Breast epithelium (tissue), 4 donors: ENCODE measurements at regions not wholly inside any gene's neighbourhood (a gene's known extent, or its start where the extent isn't known, plus 50 kb on each side); places are given as distances from the start of the nearest gene placed in this dataset.

Experiments
- DNase-seq, 2 donors: peaks; one replicate each; pipeline ENCODE4 v3.0.0-alpha.2; 2019; ENCODE audit warnings: low spot score in 2 of 2
- H3K27ac ChIP-seq, 2 donors: fragments of 200-600 bp; sonication (generic) in 1 of 2; one replicate each; pipeline ENCODE4 v1.5.1; 2016 to 2019; ENCODE audit warnings: mild to moderate bottlenecking in 1 of 2
- H3K27me3 ChIP-seq, 2 donors: fragments of 200-600 bp; sonication (generic) in 1 of 2; one replicate each; pipeline versions ENCODE4 v1.5.1 to v1.6.0; 2017 to 2019; ENCODE audit warnings: control low read depth in 1 of 2, mild to moderate bottlenecking in 1 of 2
- H3K36me3 ChIP-seq: fragments of 200-600 bp; one replicate; pipeline ENCODE4 v1.5.1; 2019
- H3K4me1 ChIP-seq, 2 donors: fragments of 200-600 bp; sonication (generic); one replicate each; pipeline ENCODE4 v1.5.1; 2016 to 2019; ENCODE audit warnings: control low read depth in 1 of 2
- H3K4me3 ChIP-seq, 3 donors: fragments of 200-600 bp; sonication (generic); 1 replicate in 2 of 3; 2 replicates in 1 of 3; pipeline ENCODE4 v1.5.1; 2016 to 2019; ENCODE audit warnings: mild to moderate bottlenecking in 3 of 3, moderate library complexity in 2 of 3
- H3K9me3 ChIP-seq, 2 donors: fragments of 200-600 bp; sonication (generic) in 1 of 2; one replicate each; pipeline ENCODE4 v1.5.1; 2016 to 2019; ENCODE audit warnings: control low read depth in 1 of 2
- POLR2A ChIP-seq: fragments of 450-650 bp; IDR thresholded peaks from one replicate; pipeline ENCODE4 v1.6.1; 2016; ENCODE audit warnings: antibody characterized with exemption, mild to moderate bottlenecking, moderate library complexity
- POLR2AphosphoS5 ChIP-seq, 3 donors: sonication (generic); formaldehyde crosslinking; IDR thresholded peaks; one replicate each; pipeline ENCODE4 v1.6.1; 2017; ENCODE audit warnings: antibody characterized with exemption in 3 of 3
- intact Hi-C: fragments of 100-400 bp; cut with DNase I; formaldehyde crosslinking; loops from one replicate; pipeline ENCODE4 v1.15.1; 2023; ENCODE audit warnings: low total_unique reads
- TF ChIP-seq, protein P1 (sequence below), 3 donors: fragments of 450-650 bp; IDR thresholded peaks; one replicate each; pipeline ENCODE4 v1.5.1; 2016 to 2017; ENCODE audit warnings: antibody characterized with exemption in 3 of 3, mild to moderate bottlenecking in 3 of 3, moderate library complexity in 3 of 3

DNA sequence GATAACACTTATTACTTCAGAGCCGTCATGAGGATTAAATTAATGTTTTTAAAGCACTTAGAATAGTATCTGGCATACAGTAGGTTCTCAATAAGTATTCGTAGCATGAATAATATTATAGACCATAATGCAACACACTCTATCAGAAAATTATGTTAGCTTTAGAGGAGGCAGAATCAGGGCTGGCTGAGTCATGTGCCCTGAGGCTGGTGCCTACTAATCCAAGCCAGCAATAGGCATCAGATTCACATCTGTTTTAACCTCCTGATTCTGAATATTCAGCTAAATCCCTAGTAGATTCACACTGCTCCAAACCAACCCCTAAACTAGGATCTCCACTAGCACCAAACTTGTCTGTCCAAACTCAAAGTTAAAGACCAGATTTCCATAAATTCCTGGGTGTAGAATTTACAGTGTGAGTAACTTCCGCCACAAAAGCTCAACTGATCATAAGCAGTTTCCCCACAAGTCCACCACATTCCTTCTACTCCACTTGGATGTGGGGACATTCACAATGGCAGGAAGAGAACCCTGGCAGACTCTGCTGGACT, 170.0 kb upstream of the DAPK1 start:
- H3K9me3 ChIP-seq = peaks cover 10 to 24% of the 10 kb centered on the region in 2 donors
- peaks cover 0 to 3% of the 10 kb centered on the region in 2 donors for H3K27me3 ChIP-seq
- H3K4me1 ChIP-seq = no peaks in the 10 kb centered on the region
- TF ChIP-seq POLR2A (no peak), POLR2AphosphoS5 (IDR thresholded peaks at IDR 0.05) (no peak)
- TF ChIP-seq, protein P1, sequence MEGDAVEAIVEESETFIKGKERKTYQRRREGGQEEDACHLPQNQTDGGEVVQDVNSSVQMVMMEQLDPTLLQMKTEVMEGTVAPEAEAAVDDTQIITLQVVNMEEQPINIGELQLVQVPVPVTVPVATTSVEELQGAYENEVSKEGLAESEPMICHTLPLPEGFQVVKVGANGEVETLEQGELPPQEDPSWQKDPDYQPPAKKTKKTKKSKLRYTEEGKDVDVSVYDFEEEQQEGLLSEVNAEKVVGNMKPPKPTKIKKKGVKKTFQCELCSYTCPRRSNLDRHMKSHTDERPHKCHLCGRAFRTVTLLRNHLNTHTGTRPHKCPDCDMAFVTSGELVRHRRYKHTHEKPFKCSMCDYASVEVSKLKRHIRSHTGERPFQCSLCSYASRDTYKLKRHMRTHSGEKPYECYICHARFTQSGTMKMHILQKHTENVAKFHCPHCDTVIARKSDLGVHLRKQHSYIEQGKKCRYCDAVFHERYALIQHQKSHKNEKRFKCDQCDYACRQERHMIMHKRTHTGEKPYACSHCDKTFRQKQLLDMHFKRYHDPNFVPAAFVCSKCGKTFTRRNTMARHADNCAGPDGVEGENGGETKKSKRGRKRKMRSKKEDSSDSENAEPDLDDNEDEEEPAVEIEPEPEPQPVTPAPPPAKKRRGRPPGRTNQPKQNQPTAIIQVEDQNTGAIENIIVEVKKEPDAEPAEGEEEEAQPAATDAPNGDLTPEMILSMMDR (IDR thresholded peaks at IDR 0.05) = no peak
- intact Hi-C loops = no loop called here
- no peak overlapping the region for H3K27ac ChIP-seq
- H3K4me3 ChIP-seq = no peak overlapping the region
- H3K36me3 ChIP-seq = no peaks in the 10 kb centered on the region
- DNase-seq = no peak

DNA sequence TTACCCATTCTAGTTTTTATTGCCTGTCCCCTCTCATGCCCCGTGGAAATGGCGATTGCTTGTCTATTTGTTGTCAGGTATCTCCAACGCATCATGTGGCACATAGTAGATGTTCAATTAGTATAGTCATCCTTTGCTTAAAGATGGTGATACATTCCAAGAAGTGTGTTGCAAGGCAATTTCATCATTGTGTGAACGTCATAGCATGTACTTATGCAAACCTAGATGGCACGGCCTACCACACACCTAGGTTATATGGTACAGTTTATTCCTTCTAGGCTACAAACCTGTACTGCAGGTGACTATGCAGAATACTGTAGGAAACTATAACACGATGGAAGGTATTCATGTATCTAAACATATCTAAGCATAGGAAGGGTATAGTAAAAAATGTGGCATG, 163.9 kb upstream of the DAPK1 start:
- intact Hi-C loops = no loop called here

GRCh38 chr9:87334366-87334765, 163.3 kb upstream of the DAPK1 start:
- no peak overlapping the region for H3K27ac ChIP-seq
- H3K36me3 ChIP-seq = no peaks in the 10 kb centered on the region
- peaks cover 0 to 3% of the 10 kb centered on the region in 2 donors for H3K27me3 ChIP-seq
- H3K9me3 ChIP-seq = peaks cover 10 to 24% of the 10 kb centered on the region in 2 donors
- intact Hi-C loops = no loop called here
- TF ChIP-seq POLR2AphosphoS5 (IDR thresholded peaks at IDR 0.05) = no peak
- no peak for TF ChIP-seq POLR2A
- DNase-seq = no peak
- no peaks in the 10 kb centered on the region for H3K4me1 ChIP-seq
- H3K4me3 ChIP-seq = no peak overlapping the region

More for the DNA sequence above, 163.9 kb upstream of the DAPK1 start:
- Histone ChIP-seq H3K9me3 (peaks cover 10 to 24% of the 10 kb centered on the region in 2 donors), H3K27ac (no peak overlapping the region), H3K4me3 (no peak overlapping the region), H3K27me3 (peaks cover 0 to 3% of the 10 kb centered on the region in 2 donors), H3K36me3 (no peaks in the 10 kb centered on the region), H3K4me1 (no peaks in the 10 kb centered on the region)
- no peak for DNase-seq
- TF ChIP-seq, protein P1 (IDR thresholded peaks at IDR 0.05) = no peak
- TF ChIP-seq POLR2A = no peak
- TF ChIP-seq POLR2AphosphoS5 (IDR thresholded peaks at IDR 0.05) = no peak

DNA sequence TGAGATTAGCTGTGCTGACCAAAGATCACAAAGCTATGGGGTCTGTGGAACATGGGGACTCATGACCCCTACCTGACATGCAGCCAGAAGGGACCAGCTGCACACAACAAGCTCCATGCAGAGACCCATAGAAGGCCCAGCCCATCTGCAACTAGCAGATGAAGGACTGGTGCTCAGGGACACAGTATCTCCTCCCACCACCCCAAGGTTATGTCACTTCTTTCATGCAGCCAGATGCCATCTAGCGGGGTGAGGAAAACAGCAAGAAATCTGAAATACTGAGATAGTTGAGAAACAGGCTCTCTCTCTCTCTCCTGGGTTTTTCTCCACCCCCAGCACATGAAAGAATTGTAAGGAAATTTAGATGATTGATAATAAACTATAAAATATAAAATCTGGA, 161.3 kb upstream of the DAPK1 start:
- Histone ChIP-seq H3K27me3 (peaks cover 0 to 3% of the 10 kb centered on the region in 2 donors), H3K4me1 (no peaks in the 10 kb centered on the region), H3K4me3 (no peak overlapping the region), H3K9me3 (peaks cover 2 to 9% of the 10 kb centered on the region in 2 donors), H3K27ac (no peak overlapping the region), H3K36me3 (no peaks in the 10 kb centered on the region)
- intact Hi-C loops = loop anchor here (5.0 kb wide), 1 partner anchor 331 kb away; no protein-coding TSS in a partner anchor
- DNase-seq = no peak
- TF ChIP-seq POLR2A = no peak

- Histone ChIP-seq H3K4me1 (no peaks in the 10 kb centered on the region), H3K36me3 (no peaks in the 10 kb centered on the region), H3K27ac (no peak overlapping the region), H3K27me3 (peaks cover 0 to 3% of the 10 kb centered on the region in 2 donors), H3K9me3 (peaks cover 0 to 4% of the 10 kb centered on the region in 2 donors), H3K4me3 (peak overlapping the region; percentile 8 to 55 (median 30))
- intact Hi-C loops = loop anchor here (5.0 kb wide), 1 partner anchor 330 kb away; no protein-coding TSS in a partner anchor
- no peak for TF ChIP-seq POLR2AphosphoS5 (IDR thresholded peaks at IDR 0.05)
- TF ChIP-seq, protein P1 (IDR thresholded peaks at IDR 0.05) = peak; percentile 55 to 83 (median 74)
- no peak for DNase-seq
Observed at GRCh38 chr9:87336914-87337333, 160.7 kb upstream of the DAPK1 start.

GRCh38 chr9:87337335-87338087, 160.2 kb upstream of the DAPK1 start:
- peak in 1 of 2 donors; percentile 47 for DNase-seq
- peak overlapping the region; percentile 8 to 55 (median 30) for H3K4me3 ChIP-seq
- H3K36me3 ChIP-seq = no peaks in the 10 kb centered on the region
- H3K9me3 ChIP-seq = no peaks in the 10 kb centered on the region
- TF ChIP-seq POLR2AphosphoS5 (IDR thresholded peaks at IDR 0.05) (no peak), POLR2A (no peak)
- TF ChIP-seq, protein P1 (IDR thresholded peaks at IDR 0.05) = no peak
- H3K4me1 ChIP-seq = no peaks in the 10 kb centered on the region
- H3K27me3 ChIP-seq = no peaks in the 10 kb centered on the region
- intact Hi-C loops = loop anchor here (5.0 kb wide), 1 partner anchor 330 kb away; no protein-coding TSS in a partner anchor
- peak overlapping the region in 1 of 2 donors; percentile 56 for H3K27ac ChIP-seq
